ENCODE measurements at regions not wholly inside any gene's neighbourhood (a gene's known extent, or its start where the extent isn't known, plus 50 kb on each side); places are given as distances from the start of the nearest gene placed in this dataset.
"Not testable (repeated sequence)": the region's sequence is repeated elsewhere in the genome, so short reads cannot be mapped to it uniquely, and the experiment has no call there.

- no peak overlapping the region for H3K4me3 Mint-ChIP-seq
- H3K36me3 Mint-ChIP-seq = no peaks in the 10 kb centered on the region
- H3K27ac Mint-ChIP-seq = no peak overlapping the region
- no peaks in the 10 kb centered on the region for H3K27me3 Mint-ChIP-seq
- H3K9me3 Mint-ChIP-seq = peaks cover 0 to 7% (median 2%) of the 10 kb centered on the region in 3 donors
- no peaks in the 10 kb centered on the region for H3K4me1 Mint-ChIP-seq
Measured at GRCh38 chr4:164550989-164551712, 202.8 kb upstream of the SMIM31 start.

GRCh38 chr4:164551713-164552040 lies 202.3 kb upstream of the SMIM31 start:
- no peaks in the 10 kb centered on the region for H3K27me3 Mint-ChIP-seq
- H3K4me1 Mint-ChIP-seq = no peaks in the 10 kb centered on the region
- no peaks in the 10 kb centered on the region for H3K36me3 Mint-ChIP-seq
- H3K9me3 Mint-ChIP-seq = peaks cover 0 to 7% (median 0%) of the 10 kb centered on the region in 3 donors
- peak overlapping the region in 1 of 4 donors; percentile 50 for H3K4me3 Mint-ChIP-seq
- no peak overlapping the region for H3K27ac Mint-ChIP-seq

- Mint-ChIP-seq H3K36me3 (no peaks in the 10 kb centered on the region), H3K27ac (no peak overlapping the region), H3K4me3 (no peak overlapping the region), H3K4me1 (no peaks in the 10 kb centered on the region), H3K27me3 (no peaks in the 10 kb centered on the region), H3K9me3 (peaks cover 0 to 4% (median 0%) of the 10 kb centered on the region in 3 donors)
Measured at GRCh38 chr4:164571593-164572390, 182.1 kb upstream of the SMIM31 start.

GRCh38 chr4:164572877-164573279 lies 181.1 kb upstream of the SMIM31 start:
- H3K27ac Mint-ChIP-seq = no peak overlapping the region
- H3K4me1 Mint-ChIP-seq = no peaks in the 10 kb centered on the region
- peaks cover 0 to 5% (median 0%) of the 10 kb centered on the region in 3 donors for H3K9me3 Mint-ChIP-seq
- H3K27me3 Mint-ChIP-seq = no peaks in the 10 kb centered on the region
- no peaks in the 10 kb centered on the region for H3K36me3 Mint-ChIP-seq
- no peak overlapping the region for H3K4me3 Mint-ChIP-seq

GRCh38 chr4:164575861-164576260 lies 178.1 kb upstream of the SMIM31 start:
- peaks cover 0 to 1% (median 0%) of the 10 kb centered on the region in 3 donors for H3K9me3 Mint-ChIP-seq
- H3K27ac Mint-ChIP-seq = no peak overlapping the region
- no peak overlapping the region for H3K4me3 Mint-ChIP-seq
- H3K4me1 Mint-ChIP-seq = no peaks in the 10 kb centered on the region
- H3K36me3 Mint-ChIP-seq = no peaks in the 10 kb centered on the region
- no peaks in the 10 kb centered on the region for H3K27me3 Mint-ChIP-seq

GRCh38 chr4:164579270-164579942 lies 174.5 kb upstream of the SMIM31 start:
- Mint-ChIP-seq H3K4me1 (no peaks in the 10 kb centered on the region), H3K4me3 (no peak overlapping the region), H3K9me3 (peaks cover 0 to 8% (median 1%) of the 10 kb centered on the region in 3 donors), H3K27me3 (no peaks in the 10 kb centered on the region), H3K36me3 (no peaks in the 10 kb centered on the region), H3K27ac (no peak overlapping the region)

GRCh38 chr4:164591666-164592065 lies 162.3 kb upstream of the SMIM31 start:
- Mint-ChIP-seq H3K27me3 (no peaks in the 10 kb centered on the region), H3K4me3 (no peak overlapping the region), H3K4me1 (peaks cover 0 to 2% (median 0%) of the 10 kb centered on the region in 3 donors), H3K9me3 (peaks cover 0 to 2% (median 0%) of the 10 kb centered on the region in 3 donors), H3K27ac (no peak overlapping the region), H3K36me3 (no peaks in the 10 kb centered on the region)

- Mint-ChIP-seq H3K4me1 (no peaks in the 10 kb centered on the region), H3K9me3 (no peaks in the 10 kb centered on the region), H3K4me3 (no peak overlapping the region), H3K27me3 (no peaks in the 10 kb centered on the region), H3K36me3 (no peaks in the 10 kb centered on the region), H3K27ac (no peak overlapping the region)
Measured at GRCh38 chr4:164595751-164596150, 158.2 kb upstream of the SMIM31 start.

GRCh38 chr4:164596318-164596878 lies 157.5 kb upstream of the SMIM31 start:
- Mint-ChIP-seq H3K4me3 (no peak overlapping the region), H3K27ac (no peak overlapping the region), H3K36me3 (no peaks in the 10 kb centered on the region), H3K9me3 (peaks cover 0 to 3% (median 1%) of the 10 kb centered on the region in 3 donors), H3K4me1 (no peaks in the 10 kb centered on the region), H3K27me3 (no peaks in the 10 kb centered on the region)

GRCh38 chr4:164596927-164597326 lies 157.0 kb upstream of the SMIM31 start:
- Mint-ChIP-seq H3K27me3 (no peaks in the 10 kb centered on the region), H3K9me3 (peaks cover 0 to 3% (median 1%) of the 10 kb centered on the region in 3 donors), H3K4me1 (no peaks in the 10 kb centered on the region), H3K27ac (no peak overlapping the region), H3K4me3 (no peak overlapping the region), H3K36me3 (no peaks in the 10 kb centered on the region)

- Mint-ChIP-seq H3K27me3 (no peaks in the 10 kb centered on the region), H3K4me3 (no peak overlapping the region), H3K9me3 (peaks cover 0 to 3% (median 1%) of the 10 kb centered on the region in 3 donors), H3K4me1 (no peaks in the 10 kb centered on the region), H3K27ac (no peak overlapping the region), H3K36me3 (no peaks in the 10 kb centered on the region)
Measured at GRCh38 chr4:164601653-164602052, 152.3 kb upstream of the SMIM31 start.

- H3K27ac Mint-ChIP-seq, H3K4me3 Mint-ChIP-seq, H3K4me1 Mint-ChIP-seq, H3K9me3 Mint-ChIP-seq, H3K36me3 Mint-ChIP-seq, H3K27me3 Mint-ChIP-seq: not testable (repeated sequence)
Measured at GRCh38 chr4:164605791-164606190, 148.1 kb upstream of the SMIM31 start.

GRCh38 chr4:164606478-164606877 lies 147.5 kb upstream of the SMIM31 start:
- peaks cover 1% of the 10 kb centered on the region for H3K36me3 Mint-ChIP-seq
- H3K4me1 Mint-ChIP-seq = peaks cover 0 to 3% (median 0%) of the 10 kb centered on the region in 3 donors
- H3K27ac Mint-ChIP-seq = no peak overlapping the region
- peaks cover 0 to 3% (median 0%) of the 10 kb centered on the region in 3 donors for H3K9me3 Mint-ChIP-seq
- no peak overlapping the region for H3K4me3 Mint-ChIP-seq
- no peaks in the 10 kb centered on the region for H3K27me3 Mint-ChIP-seq

GRCh38 chr4:164613256-164613655 lies 140.7 kb upstream of the SMIM31 start:
- Mint-ChIP-seq H3K4me1 (no peaks in the 10 kb centered on the region), H3K9me3 (peaks cover 0 to 3% (median 0%) of the 10 kb centered on the region in 3 donors), H3K4me3 (no peak overlapping the region), H3K36me3 (peaks cover 1% of the 10 kb centered on the region), H3K27ac (no peak overlapping the region), H3K27me3 (no peaks in the 10 kb centered on the region)

GRCh38 chr4:164613792-164614191 lies 140.1 kb upstream of the SMIM31 start:
- H3K27ac Mint-ChIP-seq = no peak overlapping the region
- H3K27me3 Mint-ChIP-seq = no peaks in the 10 kb centered on the region
- peaks cover 0 to 3% (median 0%) of the 10 kb centered on the region in 3 donors for H3K9me3 Mint-ChIP-seq
- H3K4me1 Mint-ChIP-seq = no peaks in the 10 kb centered on the region
- H3K36me3 Mint-ChIP-seq = peaks cover 1% of the 10 kb centered on the region
- no peak overlapping the region for H3K4me3 Mint-ChIP-seq
